ENCODE measurements at regions not wholly inside any gene's neighbourhood (a gene's known extent, or its start where the extent isn't known, plus 50 kb on each side); places are given as distances from the start of the nearest gene placed in this dataset.

DNA sequence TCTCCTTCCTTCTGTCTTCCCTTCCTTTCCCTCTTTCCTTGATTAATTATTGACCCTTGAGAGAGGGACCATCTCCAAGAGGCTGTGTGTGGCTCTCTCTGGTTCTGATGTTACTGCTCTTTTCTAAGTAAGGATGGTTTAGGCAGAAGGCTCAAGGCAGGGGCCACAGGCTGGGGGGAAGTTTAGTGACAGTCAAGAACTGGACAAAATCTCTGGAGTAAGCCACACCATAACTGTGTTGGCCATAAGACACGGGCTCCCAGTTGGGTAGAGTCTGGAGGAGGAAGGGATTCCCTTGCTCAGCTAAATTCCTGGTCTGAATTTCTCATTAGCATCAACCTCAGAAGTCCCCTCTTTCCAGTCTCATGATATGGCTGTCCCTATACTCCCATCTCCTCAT lies 74.7 kb downstream of the BUD13 start:
- Histone ChIP-seq H3K4me3 (no peak overlapping the region), H3K4me1 (no peaks in the 10 kb centered on the region), H3K9me3 (no peaks in the 10 kb centered on the region), H3K27ac (no peak overlapping the region), H3K36me3 (no peaks in the 10 kb centered on the region), H3K27me3 (peaks cover 0 to 9% of the 10 kb centered on the region in 2 donors)
- no peak for TF ChIP-seq POLR2A (IDR thresholded peaks at IDR 0.05)
- TF ChIP-seq EP300 (IDR thresholded peaks at IDR 0.05), result no peak
- no peak for TF ChIP-seq CTCF (IDR thresholded peaks at IDR 0.05)
- WGBS, 2 donors, result 45 to 84% methylated on average over 1 of the region's 1 CpG
- no peak for DNase-seq (ENCODE audit: low spot score in 2 of 2)

DNA sequence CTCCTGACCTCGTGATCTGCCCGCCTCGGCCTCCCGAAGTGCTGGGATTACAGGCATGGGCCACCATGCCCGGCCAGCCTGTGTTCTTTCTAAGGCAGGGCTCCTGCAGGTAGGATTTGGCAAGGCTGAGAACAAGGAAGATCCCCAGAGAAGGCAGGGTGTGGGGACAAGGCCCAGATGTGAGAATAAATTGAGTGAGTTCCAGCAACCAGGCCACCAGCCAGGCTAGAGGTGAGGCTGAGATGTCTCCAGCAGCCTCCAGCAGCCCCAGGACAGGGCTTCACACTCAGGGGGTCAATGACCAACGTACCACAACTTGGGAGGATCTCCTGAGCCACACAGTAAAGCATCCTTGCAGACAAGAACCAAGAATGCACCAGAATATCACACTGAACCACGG lies 75.1 kb downstream of the BUD13 start:
- H3K27me3 ChIP-seq, result peaks cover 0 to 9% of the 10 kb centered on the region in 2 donors
- H3K9me3 ChIP-seq, result no peaks in the 10 kb centered on the region
- H3K4me3 ChIP-seq, result no peak overlapping the region
- H3K27ac ChIP-seq, result no peak overlapping the region
- 69 to 83% methylated on average over 7 of the region's 7 CpGs for WGBS, 2 donors
- no peak for DNase-seq (ENCODE audit: low spot score in 2 of 2)
- no peaks in the 10 kb centered on the region for H3K4me1 ChIP-seq
- TF ChIP-seq CTCF (IDR thresholded peaks at IDR 0.05) (no peak), EP300 (IDR thresholded peaks at IDR 0.05) (no peak), POLR2A (IDR thresholded peaks at IDR 0.05) (no peak)
- H3K36me3 ChIP-seq, result no peaks in the 10 kb centered on the region

GRCh38 chr11:116697011-116697410 lies 75.8 kb downstream of the BUD13 start:
- no peaks in the 10 kb centered on the region for H3K9me3 ChIP-seq
- TF ChIP-seq POLR2A (IDR thresholded peaks at IDR 0.05), result no peak
- TF ChIP-seq EP300 (IDR thresholded peaks at IDR 0.05), result no peak
- TF ChIP-seq CTCF (IDR thresholded peaks at IDR 0.05), result no peak
- no peak overlapping the region for H3K27ac ChIP-seq
- H3K4me3 ChIP-seq, result no peak overlapping the region
- no peak for DNase-seq (ENCODE audit: low spot score in 2 of 2)
- H3K36me3 ChIP-seq, result no peaks in the 10 kb centered on the region
- WGBS, 2 donors, result 78 to 83% methylated on average over 4 of the region's 4 CpGs
- H3K4me1 ChIP-seq, result no peaks in the 10 kb centered on the region
- peaks cover 0 to 9% of the 10 kb centered on the region in 2 donors for H3K27me3 ChIP-seq

DNA sequence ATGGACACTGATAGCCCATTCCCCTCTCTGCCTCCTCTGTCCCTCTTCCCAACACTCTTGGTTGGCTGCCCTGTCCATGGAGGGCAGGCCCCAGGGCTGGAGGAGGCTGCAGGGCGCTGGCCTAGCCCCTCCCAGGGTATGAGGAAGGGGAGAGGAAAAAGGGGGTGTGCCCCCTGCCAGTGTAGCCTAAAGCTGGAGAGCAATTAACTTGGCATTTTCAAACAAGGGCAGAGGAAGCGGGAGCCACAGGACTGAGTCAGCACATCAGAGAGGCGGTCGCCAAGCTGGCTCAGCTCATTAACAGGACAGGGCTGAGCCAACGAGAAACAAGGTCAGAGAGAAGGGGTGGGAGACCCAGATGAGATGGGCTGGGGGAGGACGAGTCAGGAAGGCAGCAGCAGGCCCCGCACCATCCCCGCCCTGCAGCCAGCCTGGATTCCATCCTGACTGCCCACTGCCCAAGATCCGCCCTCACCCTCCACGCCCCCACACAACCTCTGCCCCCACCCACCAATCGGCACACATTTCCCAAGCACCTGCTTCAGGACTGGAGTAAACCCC lies 76.3 kb downstream of the BUD13 start:
- no peak for TF ChIP-seq CTCF (IDR thresholded peaks at IDR 0.05)
- TF ChIP-seq EP300 (IDR thresholded peaks at IDR 0.05), result no peak
- TF ChIP-seq POLR2A (IDR thresholded peaks at IDR 0.05), result no peak
- WGBS, 2 donors, result 32 to 49% methylated on average over 11 of the region's 11 CpGs
- peaks cover 0 to 9% of the 10 kb centered on the region in 2 donors for H3K27me3 ChIP-seq
- DNase-seq (ENCODE audit: low spot score in 2 of 2), result no peak
- no peaks in the 10 kb centered on the region for H3K36me3 ChIP-seq
- H3K4me1 ChIP-seq, result no peaks in the 10 kb centered on the region
- no peak overlapping the region for H3K27ac ChIP-seq
- no peak overlapping the region for H3K4me3 ChIP-seq
- no peaks in the 10 kb centered on the region for H3K9me3 ChIP-seq

DNA sequence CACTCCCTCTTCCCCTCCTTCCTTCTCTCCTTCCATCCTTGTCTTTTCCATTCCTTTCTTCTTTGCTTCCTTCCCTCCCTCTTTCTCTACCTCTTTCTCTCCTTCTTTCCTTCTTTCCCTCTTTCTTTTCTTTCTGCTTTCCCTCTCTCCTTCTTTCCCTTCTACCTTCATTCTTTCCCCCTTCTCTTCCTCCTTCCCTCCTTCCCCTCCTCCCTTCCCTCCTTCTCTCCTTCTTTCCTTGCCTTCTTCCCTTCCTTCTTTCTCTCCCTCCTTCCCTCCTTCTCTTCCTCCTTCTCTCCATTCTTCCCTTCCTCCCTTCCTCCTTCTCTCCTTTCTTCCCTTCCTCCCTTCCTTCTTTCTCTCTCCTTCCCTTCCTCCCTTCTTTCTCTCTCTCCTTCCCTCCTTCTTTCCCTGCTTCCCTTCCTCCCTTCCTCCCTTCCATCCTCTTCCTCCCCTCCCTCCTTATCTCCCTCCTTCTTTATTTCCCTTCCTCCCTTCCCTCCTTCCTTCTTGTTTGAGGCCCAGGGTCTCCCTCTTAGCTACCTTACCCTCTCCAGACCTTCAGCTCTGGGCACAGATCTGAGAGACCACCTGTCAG lies 77.0 kb downstream of the BUD13 start:
- no peaks in the 10 kb centered on the region for H3K9me3 ChIP-seq
- H3K27ac ChIP-seq, result no peak overlapping the region
- H3K36me3 ChIP-seq, result no peaks in the 10 kb centered on the region
- H3K4me3 ChIP-seq, result no peak overlapping the region
- no peak for DNase-seq (ENCODE audit: low spot score in 2 of 2)
- peaks cover 0 to 9% of the 10 kb centered on the region in 2 donors for H3K27me3 ChIP-seq
- no peaks in the 10 kb centered on the region for H3K4me1 ChIP-seq
- TF ChIP-seq POLR2A (IDR thresholded peaks at IDR 0.05), result no peak
- no peak for TF ChIP-seq EP300 (IDR thresholded peaks at IDR 0.05)
- no peak for TF ChIP-seq CTCF (IDR thresholded peaks at IDR 0.05)
